Peyer's patch (tissue), 4 donors: ENCODE measurements at regions not wholly inside any gene's neighbourhood (a gene's known extent, or its start where the extent isn't known, plus 50 kb on each side); places are given as distances from the start of the nearest gene placed in this dataset.

Experiments
- DNase-seq, 3 donors: peaks; one replicate each; pipeline ENCODE4 v3.0.0-alpha.2; 2017 to 2019
- H3K27ac ChIP-seq, 4 donors: fragments of 200-600 bp; sonication (generic); one replicate each; pipeline ENCODE4 v1.5.1; 2016 to 2019
- H3K27me3 ChIP-seq, 2 donors: fragments of 200-600 bp; sonication (generic); one replicate each; pipeline ENCODE4 v1.5.1; 2019
- H3K36me3 ChIP-seq, 3 donors: fragments of 200-600 bp; sonication (generic); one replicate each; pipeline ENCODE4 v1.5.1; 2016 to 2019
- H3K4me1 ChIP-seq, 4 donors: fragments of 200-600 bp; sonication (generic); one replicate each; pipeline ENCODE4 v1.5.1; 2016 to 2019
- H3K4me3 ChIP-seq, 4 donors: fragments of 200-600 bp; sonication (generic); 1 replicate in 3 of 4; 2 replicates in 1 of 4; pipeline ENCODE4 v1.5.1; 2016 to 2019; ENCODE audit warnings: mild to moderate bottlenecking in 1 of 4
- H3K9me3 ChIP-seq, 4 donors: fragments of 200-600 bp; sonication (generic); one replicate each; pipeline ENCODE4 v1.5.1; 2016 to 2019; ENCODE audit warnings: mild to moderate bottlenecking in 1 of 4
- CTCF ChIP-seq, 6 experiments: fragments of 450-650 bp in 4 of 6; fragments of 200-600 bp in 2 of 6; sonication (generic) in 1 of 6; IDR thresholded peaks; one replicate each; pipeline ENCODE4 v1.5.1; 2017 to 2019; ENCODE audit warnings: antibody characterized with exemption in 6 of 6, mild to moderate bottlenecking in 3 of 6, moderate library complexity in 1 of 6
- POLR2A ChIP-seq, 2 donors: fragments of 450-650 bp; IDR thresholded peaks; one replicate each; pipeline ENCODE4 v1.5.1; 2017; ENCODE audit warnings: antibody characterized with exemption in 2 of 2, mild to moderate bottlenecking in 2 of 2, moderate library complexity in 2 of 2

GRCh38 chr3:177783767-177784166 lies 586.5 kb upstream of the TBL1XR1 start:
- DNase-seq = no peak
- peaks cover 0 to 6% (median 0%) of the 10 kb centered on the region in 4 donors for H3K4me1 ChIP-seq
- no peaks in the 10 kb centered on the region for H3K27me3 ChIP-seq
- no peaks in the 10 kb centered on the region for H3K9me3 ChIP-seq
- no peak overlapping the region for H3K27ac ChIP-seq
- no peaks in the 10 kb centered on the region for H3K36me3 ChIP-seq
- H3K4me3 ChIP-seq = no peak overlapping the region
- TF ChIP-seq POLR2A (IDR thresholded peaks at IDR 0.05) = no peak
- no peak for TF ChIP-seq CTCF (IDR thresholded peaks at IDR 0.05)

GRCh38 chr3:177787279-177788041 lies 590.2 kb upstream of the TBL1XR1 start:
- Histone ChIP-seq H3K27me3 (no peaks in the 10 kb centered on the region), H3K36me3 (no peaks in the 10 kb centered on the region), H3K27ac (no peak overlapping the region), H3K4me1 (no peaks in the 10 kb centered on the region), H3K9me3 (no peaks in the 10 kb centered on the region), H3K4me3 (no peak overlapping the region)
- TF ChIP-seq CTCF (IDR thresholded peaks at IDR 0.05) (no peak), POLR2A (IDR thresholded peaks at IDR 0.05) (no peak)
- DNase-seq = no peak

- Histone ChIP-seq H3K27me3 (no peaks in the 10 kb centered on the region), H3K27ac (no peak overlapping the region), H3K9me3 (no peaks in the 10 kb centered on the region), H3K4me3 (no peak overlapping the region), H3K36me3 (no peaks in the 10 kb centered on the region), H3K4me1 (no peaks in the 10 kb centered on the region)
- TF ChIP-seq CTCF (IDR thresholded peaks at IDR 0.05) (no peak), POLR2A (IDR thresholded peaks at IDR 0.05) (no peak)
- DNase-seq = no peak
Measured at GRCh38 chr3:177789500-177789899, 592.2 kb upstream of the TBL1XR1 start.

- H3K27me3 ChIP-seq = no peaks in the 10 kb centered on the region
- H3K9me3 ChIP-seq = no peaks in the 10 kb centered on the region
- no peak overlapping the region for H3K4me3 ChIP-seq
- TF ChIP-seq CTCF (IDR thresholded peaks at IDR 0.05) = no peak
- TF ChIP-seq POLR2A (IDR thresholded peaks at IDR 0.05) = no peak
- no peak for DNase-seq
- no peaks in the 10 kb centered on the region for H3K36me3 ChIP-seq
- no peak overlapping the region for H3K27ac ChIP-seq
- no peaks in the 10 kb centered on the region for H3K4me1 ChIP-seq
Measured at GRCh38 chr3:177792311-177793030, 595.2 kb upstream of the TBL1XR1 start.

- DNase-seq = no peak
- no peak overlapping the region for H3K4me3 ChIP-seq
- H3K36me3 ChIP-seq = no peaks in the 10 kb centered on the region
- no peak for TF ChIP-seq CTCF (IDR thresholded peaks at IDR 0.05)
- TF ChIP-seq POLR2A (IDR thresholded peaks at IDR 0.05) = no peak
- H3K27me3 ChIP-seq = no peaks in the 10 kb centered on the region
- no peaks in the 10 kb centered on the region for H3K9me3 ChIP-seq
- no peak overlapping the region for H3K27ac ChIP-seq
- no peaks in the 10 kb centered on the region for H3K4me1 ChIP-seq
Measured at GRCh38 chr3:177793451-177793850, 596.2 kb upstream of the TBL1XR1 start.
